Stomach smooth muscle (tissue), 2 donors: ENCODE measurements at regions not wholly inside any gene's neighbourhood (a gene's known extent, or its start where the extent isn't known, plus 50 kb on each side); places are given as distances from the start of the nearest gene placed in this dataset.

Experiments used
- H3K27ac ChIP-seq: one replicate; pipeline ENCODE4 v1.7.0; 2013; ENCODE audit warnings: mild to moderate bottlenecking, low read length, inconsistent platforms
- H3K27me3 ChIP-seq, 2 donors: one replicate each; pipeline ENCODE4 v1.7.0; 2013; ENCODE audit warnings: low read length in 2 of 2; ENCODE audit not compliant: insufficient read depth in 2 of 2, control insufficient read depth in 1 of 2
- H3K36me3 ChIP-seq, 2 donors: one replicate each; pipeline ENCODE4 v1.7.0; 2013; ENCODE audit warnings: low read length in 2 of 2; ENCODE audit not compliant: control insufficient read depth in 2 of 2, insufficient read depth in 2 of 2
- H3K4me1 ChIP-seq: one replicate; pipeline ENCODE4 v1.7.0; 2013; ENCODE audit warnings: low read length; ENCODE audit not compliant: control insufficient read depth, insufficient read depth
- H3K4me3 ChIP-seq, 2 donors: one replicate each; pipeline ENCODE4 v1.7.0; 2013; ENCODE audit warnings: low read length in 2 of 2
- H3K9ac ChIP-seq, 2 donors: one replicate each; pipeline ENCODE4 v1.7.0; 2013; ENCODE audit warnings: low read length in 2 of 2, mild to moderate bottlenecking in 1 of 2
- H3K9me3 ChIP-seq, 2 donors: one replicate each; pipeline ENCODE4 v1.7.0; 2013; ENCODE audit warnings: low read length in 2 of 2; ENCODE audit not compliant: control insufficient read depth in 2 of 2
- donor health status: healthy.
- donor health status: Pancreatic carcinoma.

DNA sequence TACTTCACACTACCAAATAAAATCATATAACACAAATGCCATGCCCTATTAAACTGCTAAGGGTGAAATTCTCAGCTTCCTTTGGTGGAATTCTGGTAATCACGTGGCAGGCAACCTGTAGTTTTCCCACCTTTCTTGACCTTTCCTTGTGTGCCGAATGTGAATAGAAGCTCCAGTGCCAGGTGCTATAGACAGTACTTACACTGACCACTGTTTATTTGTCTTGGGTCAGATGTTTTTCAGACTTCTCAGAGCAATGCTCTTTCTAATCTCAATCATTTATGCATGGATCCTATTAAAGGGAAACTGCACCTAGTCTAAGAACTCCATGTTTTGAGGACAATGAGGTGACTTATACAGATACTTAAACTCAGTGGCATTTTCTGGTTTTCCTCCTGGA is 296.8 kb upstream of the DIAPH2 start:
- Histone ChIP-seq H3K9ac (no peak overlapping the region), H3K27ac (no peak overlapping the region), H3K27me3 (peaks cover 0 to 3% of the 10 kb centered on the region in 2 donors), H3K4me1 (no peaks in the 10 kb centered on the region), H3K36me3 (no peaks in the 10 kb centered on the region), H3K4me3 (no peak overlapping the region), H3K9me3 (no peaks in the 10 kb centered on the region)

DNA sequence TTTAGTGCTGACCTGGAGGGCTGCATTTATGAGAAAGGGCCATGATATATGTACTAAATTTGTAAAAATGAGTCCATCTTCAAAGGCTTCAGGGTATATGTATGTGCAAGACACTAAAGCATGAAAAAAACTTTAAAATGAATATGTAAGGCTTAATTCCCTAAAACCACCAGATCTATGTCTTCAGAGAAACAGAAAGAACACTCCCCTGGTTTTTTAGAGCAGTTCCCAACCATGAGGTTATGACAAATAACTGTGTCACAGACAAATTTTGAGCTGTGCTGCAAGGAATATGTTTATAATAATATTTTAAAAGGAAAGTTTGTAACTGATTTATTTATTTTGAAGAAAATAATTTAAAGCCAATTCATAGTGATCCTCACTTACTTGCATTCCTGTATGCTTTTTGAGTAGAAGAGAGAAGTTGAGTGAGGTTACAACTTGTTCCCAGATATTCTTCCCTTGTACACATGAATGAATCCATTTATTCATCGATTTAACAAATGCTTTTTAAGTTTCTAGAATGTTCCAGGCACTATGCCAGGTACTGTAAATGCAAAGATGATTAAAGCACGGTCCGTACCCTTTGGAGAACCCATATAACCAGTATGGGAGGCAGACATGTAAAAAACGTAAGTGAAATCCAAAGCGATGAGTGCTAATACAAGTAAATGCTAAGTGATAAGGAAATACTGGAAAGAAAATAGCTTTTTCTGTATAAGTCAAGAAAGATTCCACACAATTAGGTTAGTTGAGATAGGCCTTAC is 295.2 kb upstream of the DIAPH2 start:
- no peak overlapping the region for H3K27ac ChIP-seq
- H3K4me1 ChIP-seq: no peaks in the 10 kb centered on the region
- peaks cover 0 to 3% of the 10 kb centered on the region in 2 donors for H3K27me3 ChIP-seq
- no peaks in the 10 kb centered on the region for H3K36me3 ChIP-seq
- H3K9ac ChIP-seq: no peak overlapping the region
- H3K4me3 ChIP-seq: no peak overlapping the region
- H3K9me3 ChIP-seq: no peaks in the 10 kb centered on the region

DNA sequence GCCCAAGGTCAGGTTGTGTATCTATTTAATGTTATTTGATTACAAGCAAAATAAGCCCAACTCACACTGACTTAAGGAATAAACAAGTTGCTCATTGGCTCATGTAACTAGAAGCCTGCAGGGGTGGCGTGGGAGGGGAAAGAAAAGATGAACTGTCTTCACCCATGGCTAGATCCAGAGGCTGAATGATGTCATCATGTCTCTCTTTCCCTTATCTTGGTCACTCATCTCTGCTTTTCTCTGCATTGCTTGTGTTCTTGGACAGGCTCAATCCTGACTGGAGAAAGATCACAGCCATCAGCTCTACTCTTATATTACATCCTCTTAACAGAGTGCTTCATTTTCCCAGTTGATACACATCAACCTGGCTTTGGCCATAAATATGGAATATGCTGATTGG is 290.0 kb upstream of the DIAPH2 start:
- no peak overlapping the region for H3K27ac ChIP-seq
- H3K4me1 ChIP-seq: no peaks in the 10 kb centered on the region
- H3K27me3 ChIP-seq: peaks cover 0 to 3% of the 10 kb centered on the region in 2 donors
- H3K4me3 ChIP-seq: no peak overlapping the region
- no peak overlapping the region for H3K9ac ChIP-seq
- H3K9me3 ChIP-seq: no peaks in the 10 kb centered on the region
- H3K36me3 ChIP-seq: no peaks in the 10 kb centered on the region

DNA sequence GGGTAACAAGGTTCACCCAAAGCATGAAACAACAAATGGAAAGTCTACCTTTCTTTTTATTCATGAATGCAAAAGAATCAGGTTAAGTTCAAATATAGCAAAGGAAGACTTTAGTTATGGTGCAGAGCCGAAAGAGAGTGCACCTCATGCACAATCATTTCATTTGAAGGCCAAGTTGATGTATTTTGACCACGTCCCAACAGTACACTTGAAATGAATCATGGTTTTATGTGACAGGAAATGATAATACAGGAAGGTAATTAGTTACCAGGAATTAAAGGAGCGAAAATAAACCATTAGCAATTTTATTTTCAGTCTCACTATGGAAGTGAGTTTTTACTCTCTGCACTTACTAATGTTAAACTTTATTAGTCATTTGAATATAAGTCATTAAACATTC is 281.2 kb upstream of the DIAPH2 start:
- Histone ChIP-seq H3K4me3 (no peak overlapping the region), H3K36me3 (no peaks in the 10 kb centered on the region), H3K4me1 (no peaks in the 10 kb centered on the region), H3K27ac (no peak overlapping the region), H3K27me3 (no peaks in the 10 kb centered on the region), H3K9me3 (no peaks in the 10 kb centered on the region), H3K9ac (no peak overlapping the region)

DNA sequence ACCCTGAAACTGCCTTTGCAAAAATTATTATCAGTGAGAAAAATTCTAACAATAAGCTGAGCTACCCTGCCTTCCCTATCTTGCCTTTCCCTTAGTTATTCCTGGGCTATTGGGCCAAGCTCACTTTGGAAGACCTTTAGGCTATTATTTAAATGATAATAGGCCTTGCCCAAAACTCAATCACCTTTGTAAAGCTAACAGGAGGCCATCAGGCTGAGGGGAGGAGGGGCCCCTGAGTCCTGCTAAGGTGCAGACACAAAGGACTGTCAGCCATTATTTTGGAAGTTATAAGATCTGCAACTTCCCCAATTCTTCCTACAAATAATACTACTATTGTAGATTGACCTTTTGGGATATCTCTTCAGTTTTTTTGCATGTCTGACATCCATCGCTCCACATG is 278.8 kb upstream of the DIAPH2 start:
- Histone ChIP-seq H3K27me3 (no peaks in the 10 kb centered on the region), H3K27ac (no peak overlapping the region), H3K4me3 (no peak overlapping the region), H3K9ac (no peak overlapping the region), H3K4me1 (no peaks in the 10 kb centered on the region), H3K36me3 (no peaks in the 10 kb centered on the region), H3K9me3 (no peaks in the 10 kb centered on the region)

DNA sequence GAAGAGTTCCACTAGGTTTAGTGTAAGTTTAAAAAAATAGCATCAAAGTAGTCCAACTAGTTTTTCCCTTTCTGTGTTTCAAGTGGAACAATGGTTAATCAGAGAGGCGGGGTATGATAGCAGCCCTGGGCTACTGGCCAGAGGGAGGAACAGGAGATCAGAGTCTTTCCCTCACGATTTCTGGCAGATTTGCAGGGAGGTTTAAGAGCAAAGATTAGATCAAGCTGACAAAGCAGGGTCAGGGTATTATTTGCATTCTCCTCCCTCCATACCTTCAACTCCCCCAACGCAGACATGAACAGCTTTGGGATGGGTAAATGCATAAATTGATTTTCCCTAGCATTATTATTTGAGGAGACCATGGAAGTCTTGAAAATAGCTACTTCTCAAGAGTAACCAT is 277.6 kb upstream of the DIAPH2 start:
- Histone ChIP-seq H3K4me3 (no peak overlapping the region), H3K9ac (no peak overlapping the region), H3K36me3 (no peaks in the 10 kb centered on the region), H3K27ac (no peak overlapping the region), H3K4me1 (no peaks in the 10 kb centered on the region), H3K9me3 (no peaks in the 10 kb centered on the region), H3K27me3 (no peaks in the 10 kb centered on the region)

DNA sequence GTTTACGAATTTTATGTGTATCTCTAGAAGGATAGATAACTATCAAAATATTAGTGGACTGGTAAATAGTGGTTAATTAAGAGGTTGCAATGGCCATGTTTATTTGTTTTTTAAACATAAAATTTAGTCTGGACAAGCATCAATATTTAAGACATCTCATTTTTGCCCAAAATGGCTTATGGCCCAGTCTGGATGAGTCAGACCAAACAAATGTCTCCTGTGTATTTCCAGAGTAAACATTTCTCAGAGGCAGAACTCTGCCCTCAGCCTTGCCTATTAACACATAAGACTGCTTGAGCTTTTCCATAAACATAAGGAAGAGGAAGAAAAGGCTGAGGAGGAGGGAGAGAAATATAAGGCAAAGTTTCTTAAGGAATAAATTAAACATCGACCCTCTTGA is 277.1 kb upstream of the DIAPH2 start:
- Histone ChIP-seq H3K9ac (no peak overlapping the region), H3K27me3 (no peaks in the 10 kb centered on the region), H3K4me3 (no peak overlapping the region), H3K27ac (no peak overlapping the region), H3K36me3 (no peaks in the 10 kb centered on the region), H3K9me3 (no peaks in the 10 kb centered on the region), H3K4me1 (no peaks in the 10 kb centered on the region)

DNA sequence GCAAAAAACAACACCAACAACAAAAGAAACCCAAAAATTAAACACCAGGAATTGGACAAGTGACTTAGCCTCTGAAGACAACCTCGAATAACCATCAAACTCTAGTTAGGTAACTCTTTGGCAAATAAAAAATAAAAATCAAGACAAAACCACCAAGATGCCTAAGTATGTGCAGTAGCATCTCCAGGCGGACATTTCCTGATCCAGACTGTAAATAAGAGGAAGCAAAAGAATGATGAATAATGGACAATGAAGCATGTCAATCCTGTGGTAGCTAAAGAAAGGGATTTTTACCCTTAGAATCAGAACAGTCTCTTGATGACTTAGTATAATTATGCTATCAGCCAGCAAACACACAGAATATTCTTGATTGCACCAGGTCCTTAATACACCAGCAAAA is 276.7 kb upstream of the DIAPH2 start:
- Histone ChIP-seq H3K27ac (no peak overlapping the region), H3K36me3 (no peaks in the 10 kb centered on the region), H3K27me3 (no peaks in the 10 kb centered on the region)

DNA sequence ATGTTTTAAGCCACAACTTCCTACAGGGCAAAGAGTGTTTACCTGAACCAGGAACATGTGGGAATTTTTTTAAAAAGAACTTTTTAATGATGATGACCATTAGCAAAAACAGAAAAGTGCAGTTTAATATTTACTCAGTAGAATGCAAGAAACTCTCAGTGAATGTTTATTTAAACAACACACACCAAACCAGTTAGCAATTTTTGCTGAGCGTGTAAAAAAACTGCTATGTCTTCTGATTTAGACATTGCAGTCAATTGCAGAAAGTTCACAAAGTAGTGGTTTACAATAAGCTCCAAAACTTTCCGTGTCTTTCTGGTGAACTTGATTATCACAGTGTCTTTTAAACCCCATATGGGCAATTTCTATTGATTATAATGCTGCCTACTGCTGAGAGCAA is 273.7 kb upstream of the DIAPH2 start:
- no peaks in the 10 kb centered on the region for H3K36me3 ChIP-seq
- no peaks in the 10 kb centered on the region for H3K4me1 ChIP-seq
- no peak overlapping the region for H3K27ac ChIP-seq
- H3K4me3 ChIP-seq: no peak overlapping the region
- H3K9me3 ChIP-seq: no peaks in the 10 kb centered on the region
- no peak overlapping the region for H3K9ac ChIP-seq
- no peaks in the 10 kb centered on the region for H3K27me3 ChIP-seq

More for the DNA sequence above, 276.7 kb upstream of the DIAPH2 start:
- Histone ChIP-seq H3K4me3 (no peak overlapping the region), H3K4me1 (no peaks in the 10 kb centered on the region), H3K9ac (no peak overlapping the region), H3K9me3 (no peaks in the 10 kb centered on the region)

DNA sequence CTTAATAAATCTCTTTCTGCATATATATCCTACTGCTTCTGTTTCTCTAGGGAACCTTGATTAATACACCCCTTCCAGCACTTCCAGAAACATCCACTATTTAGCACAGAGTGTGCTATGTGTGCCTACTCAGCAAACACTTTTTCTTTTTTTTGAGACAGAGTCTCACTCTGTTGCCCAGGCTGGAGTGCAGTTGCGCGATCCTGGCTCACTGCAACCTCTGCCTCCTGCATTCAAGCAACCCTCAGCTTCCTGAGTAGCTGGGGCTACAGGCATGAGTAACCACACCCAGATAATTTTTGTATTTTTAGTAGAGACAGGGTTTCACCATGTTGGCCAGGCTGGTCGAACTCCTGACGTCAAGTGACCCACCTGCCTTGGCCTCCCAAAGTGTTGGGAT is 266.9 kb upstream of the DIAPH2 start:
- Histone ChIP-seq H3K9me3 (no peaks in the 10 kb centered on the region), H3K27ac (no peak overlapping the region), H3K9ac (no peak overlapping the region), H3K4me1 (no peaks in the 10 kb centered on the region), H3K4me3 (no peak overlapping the region), H3K27me3 (no peaks in the 10 kb centered on the region), H3K36me3 (no peaks in the 10 kb centered on the region)

DNA sequence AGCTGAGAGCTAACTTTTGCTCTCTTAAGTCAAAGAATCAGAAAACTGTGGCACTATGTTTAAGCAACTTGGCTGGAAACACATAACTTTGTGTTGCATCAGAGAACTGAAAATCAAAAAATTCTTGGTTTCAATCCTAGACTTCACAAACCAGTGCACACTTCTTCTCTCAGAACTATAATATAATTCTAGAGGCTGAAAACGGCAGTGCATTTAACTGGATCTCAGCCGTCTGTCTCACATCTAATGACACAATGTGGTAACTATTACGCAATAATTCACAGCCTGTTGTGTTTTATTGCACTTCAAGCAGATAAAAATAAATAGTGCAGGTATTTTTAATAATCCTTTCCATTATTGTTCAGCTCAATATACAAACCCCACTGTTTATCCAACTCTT is 260.6 kb upstream of the DIAPH2 start:
- H3K9ac ChIP-seq: no peak overlapping the region
- H3K27me3 ChIP-seq: no peaks in the 10 kb centered on the region
- H3K36me3 ChIP-seq: no peaks in the 10 kb centered on the region
- H3K9me3 ChIP-seq: no peaks in the 10 kb centered on the region
- H3K27ac ChIP-seq: no peak overlapping the region
- H3K4me1 ChIP-seq: no peaks in the 10 kb centered on the region
- H3K4me3 ChIP-seq: no peak overlapping the region
